K562 (cell line): ENCODE measurements at regions not wholly inside any gene's neighbourhood (a gene's known extent, or its start where the extent isn't known, plus 50 kb on each side); places are given as distances from the start of the nearest gene placed in this dataset.

Experiments used
- ATAC-seq: fragments of 200-7000 bp; cut with Tn5 transposase; 3 replicates; pipeline ENCODE4 v1.9.1; 2020; ENCODE audit warnings: moderate library complexity
- BruUV-seq: library from RNA; stranded (reverse); fragments of 400-500 nt; replicated peaks from 2 replicates; lab custom pipeline; 2021; lab: Mats Ljungman, UMichigan
- CTCF ChIA-PET: fragments of 300-600 bp; formaldehyde crosslinking; extraction: SDS; loops from one replicate; lab custom pipeline; 2021; ENCODE audit warnings: low intra/inter-chr PET ratio; lab: Yijun Ruan, JAX
- POLR2A ChIA-PET: fragments of 300-600, 350-650 bp; sonication (Branson Sonifier 250); formaldehyde crosslinking; extraction: SDS; loops from one replicate; lab custom pipeline; 2021; ENCODE audit warnings: antibody characterized with exemption, inconsistent platforms; lab: Yijun Ruan, JAX
- DNase-seq, 4 experiments: peaks; one replicate each; pipeline versions ENCODE4 v3.0.0 to v3.0.0-alpha.2; 2011 to 2018; ENCODE audit warnings: low spot score in 3 of 4, mixed read lengths in 3 of 4; ENCODE audit errors: extremely low read depth in 1 of 4
- FAIRE-seq: peaks from 2 replicates; lab custom pipeline; 2011; peaks lifted over from hg19 to GRCh38; lab: Jason Lieb, UNC
- H2AFZ ChIP-seq: 2 replicates; pipeline ENCODE4 v1.6.0; 2011; ENCODE audit warnings: low read depth, low read length, control low read depth, inconsistent platforms
- H3K27ac ChIP-seq: fragments of 200-600 bp; 3 replicates; pipeline ENCODE4 v1.8.0; 2011; ENCODE audit warnings: low read depth, mild to moderate bottlenecking, control low read depth, inconsistent platforms, low read length, moderate library complexity, mixed read lengths; ENCODE audit errors: extremely low read depth
- H3K27me3 ChIP-seq, 2 experiments: fragments of 300-600 bp in 1 of 2; 2 replicates in 1 of 2; 3 replicates in 1 of 2; pipeline versions ENCODE4 v1.6.0 to v1.8.0; 2011; ENCODE audit warnings: inconsistent platforms in 2 of 2, low read length in 2 of 2, mild to moderate bottlenecking in 1 of 2, mixed read lengths in 1 of 2, moderate library complexity in 1 of 2; ENCODE audit not compliant: control insufficient read depth in 2 of 2, insufficient read depth in 2 of 2
- H3K36me3 ChIP-seq: fragments of 300-600 bp; 3 replicates; pipeline ENCODE4 v1.8.0; 2011; ENCODE audit warnings: mild to moderate bottlenecking, low read length, inconsistent platforms; ENCODE audit not compliant: control insufficient read depth, insufficient read depth
- H3K4me1 ChIP-seq, 2 experiments: fragments of 200-600 bp in 1 of 2; replicated peaks in 1 of 2; 2 replicates in 1 of 2; 3 replicates in 1 of 2; pipeline versions ENCODE4 v1.5.1 to v1.8.0; 2011; ENCODE audit warnings: inconsistent platforms in 2 of 2, low read length in 2 of 2, mild to moderate bottlenecking in 1 of 2, mixed read lengths in 1 of 2, moderate library complexity in 1 of 2; ENCODE audit not compliant: control insufficient read depth in 2 of 2, insufficient read depth in 2 of 2
- H3K4me2 ChIP-seq: 2 replicates; pipeline ENCODE4 v1.6.1; 2011; ENCODE audit warnings: low read length, control low read depth, inconsistent platforms, mixed read lengths; ENCODE audit not compliant: insufficient read depth
- H3K4me3 ChIP-seq: fragments of 200-600 bp; sonication (generic), shearing (Covaris generic); 2 replicates; pipeline ENCODE4 v1.5.1; 2016; ENCODE audit warnings: control low read depth, inconsistent platforms
- H3K79me2 ChIP-seq: fragments of 200-600 bp; 3 replicates; pipeline ENCODE4 v1.8.0; 2011; ENCODE audit warnings: low read length, inconsistent platforms; ENCODE audit not compliant: control insufficient read depth, insufficient read depth
- H3K9ac ChIP-seq, 2 experiments: 2 replicates each; pipeline versions ENCODE4 v1.6.0 to v1.6.1; 2011; ENCODE audit warnings: low read depth in 2 of 2, low read length in 2 of 2, control low read depth in 1 of 2, inconsistent platforms in 1 of 2, mild to moderate bottlenecking in 1 of 2, mixed read lengths in 1 of 2; ENCODE audit not compliant: insufficient read depth in 1 of 2
- H3K9me1 ChIP-seq: one replicate; pipeline ENCODE4 v1.6.0; 2011; ENCODE audit warnings: inconsistent platforms, mild to moderate bottlenecking, low read length, moderate library complexity; ENCODE audit not compliant: control insufficient read depth, insufficient read depth
- H3K9me3 ChIP-seq: replicated peaks from 2 replicates; pipeline ENCODE4 v1.5.1; 2011; ENCODE audit warnings: low read depth, low read length, inconsistent platforms; ENCODE audit not compliant: control insufficient read depth, insufficient read depth
- H4K20me1 ChIP-seq: replicated peaks from 2 replicates; pipeline ENCODE4 v1.6.1; 2011; ENCODE audit warnings: low read length, inconsistent platforms, mixed read lengths; ENCODE audit not compliant: control insufficient read depth, insufficient read depth
- CEBPG ChIP-seq, 3 experiments: fragments of 200-800 bp in 1 of 3; sonication (Bioruptor generic) in 1 of 3; sonication (generic) in 1 of 3; formaldehyde crosslinking in 1 of 3; IDR thresholded peaks in 2 of 3; conservative IDR thresholded peaks in 1 of 3; 2 replicates each; pipeline versions ENCODE4 v1.6.1 to v1.8.0; 2016 to 2022; ENCODE audit warnings: missing compliant biosample characterization in 2 of 3, missing genetic modification characterization in 2 of 3, mild to moderate bottlenecking in 1 of 3, missing genetic modification reagents in 1 of 3
- ETV1 ChIP-seq: fragments of 450-650 bp; conservative IDR thresholded peaks from 2 replicates; pipeline ENCODE4 v1.6.1; 2016; ENCODE audit warnings: missing genetic modification characterization, control low read depth, low read depth, missing compliant biosample characterization
- HLTF ChIP-seq: fragments of 450-650 bp; IDR thresholded peaks from 2 replicates; pipeline ENCODE4 v1.6.1; 2016
- HMG20A ChIP-seq: fragments of 450-650 bp; formaldehyde crosslinking; conservative IDR thresholded peaks from 2 replicates; pipeline ENCODE4 v1.4.0; 2020; ENCODE audit warnings: mild to moderate bottlenecking, mixed read lengths
- MCM3 ChIP-seq: fragments of 450-650 bp; IDR thresholded peaks from 2 replicates; pipeline ENCODE4 v1.6.1; 2016
- MXD1 ChIP-seq: fragments of 250-450 bp; sonication (Bioruptor Pico); IDR thresholded peaks from 2 replicates; pipeline ENCODE4 v1.8.0; 2021; ENCODE audit warnings: borderline replicate concordance, mild to moderate bottlenecking, moderate library complexity; ENCODE audit not compliant: poor library complexity, severe bottlenecking
- POLR2G ChIP-seq: fragments of 200-400 bp; formaldehyde crosslinking; IDR thresholded peaks from 2 replicates; pipeline ENCODE4 v1.6.1; 2017; ENCODE audit warnings: low read depth, mild to moderate bottlenecking, antibody characterized with exemption, low read length, moderate library complexity
- POLR3A ChIP-seq: IDR thresholded peaks from 2 replicates; pipeline ENCODE4 v1.6.1; 2011; ENCODE audit warnings: borderline replicate concordance, mild to moderate bottlenecking, moderate library complexity; ENCODE audit not compliant: insufficient read length, insufficient read depth; ENCODE audit errors: extremely low read depth
- RBM22 ChIP-seq: fragments of 200-400 bp; formaldehyde crosslinking; IDR thresholded peaks from 2 replicates; pipeline ENCODE4 v1.6.1; 2018; ENCODE audit warnings: low read length, low read depth; ENCODE audit not compliant: poor library complexity, severe bottlenecking
- THRA ChIP-seq: fragments of 450-650 bp; IDR thresholded peaks from 2 replicates; pipeline ENCODE4 v1.6.1; 2017; ENCODE audit warnings: mild to moderate bottlenecking, moderate library complexity
- ZC3H4 ChIP-seq: sonication (generic); formaldehyde crosslinking; IDR thresholded peaks from 2 replicates; pipeline ENCODE4 v1.9.0; 2021; ENCODE audit warnings: missing genetic modification reagents, borderline replicate concordance
- ZEB2 ChIP-seq: fragments of 450-650 bp; IDR thresholded peaks from 2 replicates; pipeline ENCODE4 v1.6.1; 2016
- ZKSCAN8 ChIP-seq: fragments of 200-800 bp; sonication (Bioruptor generic); IDR thresholded peaks from 2 replicates; pipeline ENCODE4 v1.6.1; 2016; ENCODE audit warnings: missing genetic modification characterization, missing compliant biosample characterization
- ZNF324 ChIP-seq: fragments of 250-450 bp; sonication (Bioruptor Pico); IDR thresholded peaks from 2 replicates; pipeline ENCODE4 v1.4.0; 2020; ENCODE audit warnings: mild to moderate bottlenecking
- ZNF586 ChIP-seq: fragments of 450-650 bp; formaldehyde crosslinking; conservative IDR thresholded peaks from 2 replicates; pipeline ENCODE4 v1.4.0; 2020; ENCODE audit warnings: mild to moderate bottlenecking, moderate library complexity
- ZNF79 ChIP-seq: fragments of 250-450 bp; sonication (Bioruptor Pico); IDR thresholded peaks from 2 replicates; pipeline ENCODE4 v1.4.0; 2020; ENCODE audit warnings: low read depth, mild to moderate bottlenecking, moderate library complexity
- WGBS: fragments of 100-300 bp; shearing (Covaris generic); methylation state at CpG from one replicate; pipeline ENCODE4 v1.1.6; 2016; ENCODE audit warnings: low coverage, mixed read lengths; ENCODE audit not compliant: insufficient coverage; ENCODE audit errors: missing lambda C conversion rate; 5-methylcytosine and 5-hydroxymethylcytosine counted together
- in situ Hi-C: fragments of 300-500 bp; cut with MboI; formaldehyde crosslinking; loops from 4 replicates; pipeline ENCODE4 v1.15.0; 2018; ENCODE audit warnings: inconsistent platforms, mixed read lengths
- intact Hi-C: fragments of 100-400 bp; cut with micrococcal nuclease; formaldehyde crosslinking; loops from 2 replicates; pipeline ENCODE4 v1.14.2; 2022
- TF ChIP-seq, protein P1 (sequence below): fragments of 250-450 bp; sonication (Bioruptor Pico); IDR thresholded peaks from 2 replicates; pipeline ENCODE4 v1.8.0; 2021; ENCODE audit warnings: moderate library complexity, mild to moderate bottlenecking, inconsistent platforms

GRCh38 chr2:228853151-228853550 lies 417.9 kb downstream of the PID1 start:
- BruUV-seq, result no TSS peak
- no peaks in the 10 kb centered on the region for H3K9me1 ChIP-seq
- H3K27ac ChIP-seq, result no peak overlapping the region
- no peaks in the 10 kb centered on the region for H4K20me1 ChIP-seq
- intact Hi-C loops, result no loop called here
- H3K9ac ChIP-seq, result no peak overlapping the region
- no peaks in the 10 kb centered on the region for H3K79me2 ChIP-seq
- DNase-seq (no peak), ATAC-seq (no peak), FAIRE-seq (no peak)
- TF ChIP-seq POLR3A (no peak), ZEB2 (no peak), HMG20A (CRISPR knock-in tag) (no peak), ZNF586 (CRISPR knock-in tag) (no peak), ZNF79 (CRISPR knock-in tag) (no peak), CEBPG (CRISPR knock-in tag; IDR thresholded peaks at IDR 0.05) (no peak), CEBPG (tag; conservative IDR thresholded peaks at IDR 0.05 in 1 of 2, IDR thresholded peaks at IDR 0.05 in 1 of 2) (no peak), MXD1 (CRISPR knock-in tag) (no peak), ZNF324 (CRISPR knock-in tag) (no peak), ETV1 (tag) (no peak), HLTF (no peak), RBM22 (no peak), ZC3H4 (no peak), ZKSCAN8 (CRISPR knock-in tag) (no peak), THRA (no peak), MCM3 (no peak), POLR2G (no peak)
- TF ChIP-seq, protein P1, sequence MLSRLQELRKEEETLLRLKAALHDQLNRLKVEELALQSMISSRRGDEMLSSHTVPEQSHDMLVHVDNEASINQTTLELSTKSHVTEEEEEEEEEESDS (CRISPR knock-in tag), result no peak
- ChIA-PET POLR2A (no interaction called here), CTCF (no interaction called here)
- no peak overlapping the region for H3K4me3 ChIP-seq
- H3K4me1 ChIP-seq, result no peaks in the 10 kb centered on the region
- H3K4me2 ChIP-seq, result no peak overlapping the region
- no peaks in the 10 kb centered on the region for H3K36me3 ChIP-seq
- H3K27me3 ChIP-seq, result no peaks in the 10 kb centered on the region
- in situ Hi-C loops, result no loop called here
- H3K9me3 ChIP-seq, result no peaks in the 10 kb centered on the region
- H2AFZ ChIP-seq, result no peak overlapping the region
- 0% methylated on average over 5 of the region's 7 CpGs for WGBS
